H1 (cell line): ENCODE measurements at regions not wholly inside any gene's neighbourhood (a gene's known extent, or its start where the extent isn't known, plus 50 kb on each side); places are given as distances from the start of the nearest gene placed in this dataset.

Source experiments
- RBBP5 ChIP-seq: IDR thresholded peaks from 2 replicates; pipeline ENCODE4 v1.7.1; 2012; ENCODE audit warnings: low read depth, mild to moderate bottlenecking, inconsistent platforms, low read length, moderate library complexity, borderline replicate concordance

- TF ChIP-seq RBBP5, result no peak
Measured at GRCh38 chr5:91839721-91840120, 456.6 kb upstream of the ARRDC3 start (continued).
